B cell (primary cell): ENCODE measurements at regions not wholly inside any gene's neighbourhood (a gene's known extent, or its start where the extent isn't known, plus 50 kb on each side); places are given as distances from the start of the nearest gene placed in this dataset.

ENCODE experiments used
- ATAC-seq: fragments of 200-7000 bp; cut with Tn5 transposase; one replicate; pipeline ENCODE4 v1.10.0; 2021; ENCODE audit warnings: low read depth, mild to moderate bottlenecking, moderate number of reproducible peaks, moderate library complexity
- CTCF ChIA-PET: fragments of 350-600 bp; sonication (Branson Sonifier 250); formaldehyde crosslinking; loops from one replicate; lab custom pipeline; 2021; ENCODE audit warnings: antibody characterized with exemption, inconsistent platforms; lab: Charles Lee
- POLR2A ChIA-PET: fragments of 350-600 bp; sonication (Branson Sonifier 250); formaldehyde crosslinking; loops from one replicate; lab custom pipeline; 2021; ENCODE audit warnings: antibody characterized with exemption; lab: Charles Lee
- DNase-seq: peaks from one replicate; pipeline ENCODE4 v3.0.0; 2013
- H2AFZ ChIP-seq: 2 replicates; pipeline ENCODE4 v1.6.1; 2012; ENCODE audit warnings: mild to moderate bottlenecking, low read depth, low read length; ENCODE audit not compliant: insufficient read depth, poor library complexity, severe bottlenecking
- H3K27ac ChIP-seq, 2 donors: 1 replicate in 1 of 2; 2 replicates in 1 of 2; pipeline ENCODE4 v1.5.1; 2012 to 2013; ENCODE audit warnings: low read length in 2 of 2, mild to moderate bottlenecking in 2 of 2, moderate library complexity in 1 of 2
- H3K27me3 ChIP-seq, 4 experiments: fragments of 200-600 bp in 1 of 4; sonication (generic) in 1 of 4; replicated peaks in 1 of 4; 1 replicate in 2 of 4; 2 replicates in 2 of 4; pipeline versions ENCODE4 v1.6.1 to v1.7.0; 2013 to 2016; ENCODE audit warnings: low read length in 3 of 4, mild to moderate bottlenecking in 2 of 4, mixed read lengths in 1 of 4, moderate library complexity in 1 of 4; ENCODE audit not compliant: insufficient read depth in 4 of 4, control insufficient read depth in 3 of 4; ENCODE audit errors: control extremely low read depth in 1 of 4
- H3K36me3 ChIP-seq, 2 experiments: replicated peaks in 1 of 2; 1 replicate in 1 of 2; 2 replicates in 1 of 2; pipeline versions ENCODE4 v1.6.1 to v1.7.1; 2013; ENCODE audit warnings: low read length in 1 of 2; ENCODE audit not compliant: insufficient read depth in 2 of 2, control insufficient read depth in 1 of 2; ENCODE audit errors: control extremely low read depth in 1 of 2, extremely low read depth in 1 of 2
- H3K4me1 ChIP-seq, 2 donors: fragments of 200-600 bp in 1 of 2; sonication (generic) in 1 of 2; 1 replicate in 1 of 2; 2 replicates in 1 of 2; pipeline versions ENCODE4 v1.5.1 to v1.6.1; 2013 to 2017; ENCODE audit warnings: low read length in 2 of 2; ENCODE audit not compliant: control insufficient read depth in 2 of 2, insufficient read depth in 2 of 2
- H3K4me2 ChIP-seq: replicated peaks from 2 replicates; pipeline ENCODE3; 2012; ENCODE audit warnings: mild to moderate bottlenecking, low read depth, low read length; ENCODE audit not compliant: poor library complexity, severe bottlenecking
- H3K4me3 ChIP-seq, 5 experiments: fragments of 200-600 bp in 1 of 5; sonication (generic) in 1 of 5; 1 replicate in 3 of 5; 2 replicates in 2 of 5; pipeline versions ENCODE4 v1.5.1 to v1.7.0; 2011 to 2016; ENCODE audit warnings: low read length in 4 of 5, mild to moderate bottlenecking in 4 of 5, low read depth in 2 of 5, control low read depth in 1 of 5, moderate library complexity in 1 of 5; ENCODE audit not compliant: insufficient read depth in 1 of 5; ENCODE audit errors: control extremely low read depth in 1 of 5, extremely low read depth in 1 of 5
- H3K79me2 ChIP-seq: fragments of 200-600 bp; sonication (generic); one replicate; pipeline ENCODE4 v1.6.0; 2016; ENCODE audit warnings: low read length; ENCODE audit not compliant: control insufficient read depth, insufficient read depth
- H3K9ac ChIP-seq: fragments of 200-600 bp; sonication (generic); 2 replicates; pipeline ENCODE4 v1.6.1; 2017; ENCODE audit warnings: mild to moderate bottlenecking, low read length, moderate library complexity
- H3K9me3 ChIP-seq, 3 donors: one replicate each; pipeline versions ENCODE4 v1.6.1 to v1.7.1; 2013; ENCODE audit warnings: low read length in 2 of 3; ENCODE audit not compliant: control insufficient read depth in 2 of 3, insufficient read depth in 1 of 3; ENCODE audit errors: control extremely low read depth in 1 of 3
- H4K20me1 ChIP-seq: 2 replicates; pipeline ENCODE4 v1.6.0; 2012; ENCODE audit warnings: mild to moderate bottlenecking, low read length; ENCODE audit not compliant: insufficient read depth, control insufficient read depth, poor library complexity, severe bottlenecking
- H3K27ac Mint-ChIP-seq: one replicate; pipeline ENCODE4 v1.8.0; 2021; ENCODE audit warnings: mixed read lengths
- H3K27me3 Mint-ChIP-seq: one replicate; pipeline ENCODE4 v1.8.0; 2021; ENCODE audit warnings: mixed read lengths
- H3K4me1 Mint-ChIP-seq: one replicate; pipeline ENCODE4 v1.8.0; 2021; ENCODE audit warnings: mixed read lengths
- H3K4me3 Mint-ChIP-seq: one replicate; pipeline ENCODE4 v1.8.0; 2021; ENCODE audit warnings: mixed read lengths
- H3K9me3 Mint-ChIP-seq: one replicate; pipeline ENCODE4 v1.8.0; 2022; ENCODE audit warnings: mixed read lengths; ENCODE audit not compliant: insufficient read depth
- CTCF ChIP-seq: fragments of 200-600 bp; IDR thresholded peaks from one replicate; pipeline ENCODE4 v1.8.0; 2022; ENCODE audit warnings: antibody characterized with exemption, mild to moderate bottlenecking
- EZH2 ChIP-seq: IDR thresholded peaks from 2 replicates; pipeline ENCODE4 v1.6.1; 2012; ENCODE audit warnings: borderline replicate concordance, low read depth, mild to moderate bottlenecking, moderate library complexity, low read length; ENCODE audit not compliant: insufficient read depth, poor library complexity, severe bottlenecking
- WGBS: methylation state at CpG from one replicate; pipeline ENCODE4 v1.1.5; 2013; ENCODE audit warnings: missing lambda C conversion rate; ENCODE audit not compliant: insufficient coverage; 5-methylcytosine and 5-hydroxymethylcytosine counted together
- intact Hi-C: fragments of 100-400 bp; cut with micrococcal nuclease; formaldehyde crosslinking; loops from one replicate; pipeline ENCODE4 v1.10.0; 2022

- intact Hi-C loops: no loop called here
- H3K27ac Mint-ChIP-seq: no peak overlapping the region
- Histone ChIP-seq H4K20me1 (no peaks in the 10 kb centered on the region), H3K4me1 (no peaks in the 10 kb centered on the region), H2AFZ (peak overlapping the region; percentile 22), H3K36me3 (no peaks in the 10 kb centered on the region), H3K9me3 (peaks cover 0 to 18% (median 0%) of the 10 kb centered on the region in 3 donors), H3K9ac (no peak overlapping the region), H3K4me2 (no peak overlapping the region), H3K79me2 (no peaks in the 10 kb centered on the region), H3K27ac (no peak overlapping the region), H3K4me3 (no peak overlapping the region), H3K27me3 (no peaks in the 10 kb centered on the region)
- WGBS: 93% methylated on average over 6 of the region's 9 CpGs
- no peak for ATAC-seq
- H3K27me3 Mint-ChIP-seq: no peaks in the 10 kb centered on the region
- no peak for TF ChIP-seq CTCF
- no peak for TF ChIP-seq EZH2
- POLR2A ChIA-PET: no interaction called here
- peaks cover 2% of the 10 kb centered on the region for H3K9me3 Mint-ChIP-seq
- DNase-seq: no peak
- H3K4me1 Mint-ChIP-seq: peaks cover 4% of the 10 kb centered on the region
- CTCF ChIA-PET: no interaction called here
- H3K4me3 Mint-ChIP-seq: no peak overlapping the region
Measured at GRCh38 chr1:217369996-217370551, 260.8 kb downstream of the GPATCH2 start.

- Histone ChIP-seq H3K9me3 (peaks cover 0 to 18% (median 0%) of the 10 kb centered on the region in 3 donors), H3K4me3 (no peak overlapping the region), H3K27me3 (no peaks in the 10 kb centered on the region), H2AFZ (peak overlapping the region; percentile 22), H3K9ac (no peak overlapping the region), H3K4me2 (peak overlapping the region; percentile 27), H4K20me1 (no peaks in the 10 kb centered on the region), H3K27ac (no peak overlapping the region), H3K36me3 (no peaks in the 10 kb centered on the region), H3K79me2 (no peaks in the 10 kb centered on the region), H3K4me1 (no peaks in the 10 kb centered on the region)
- intact Hi-C loops: no loop called here
- whole genome bisulfite sequencing: 32% methylated on average over 4 of the region's 8 CpGs
- POLR2A ChIA-PET: no interaction called here
- no peak for TF ChIP-seq EZH2
- no peak for TF ChIP-seq CTCF
- H3K27ac Mint-ChIP-seq: no peak overlapping the region
- H3K27me3 Mint-ChIP-seq: no peaks in the 10 kb centered on the region
- H3K4me1 Mint-ChIP-seq: peaks cover 4% of the 10 kb centered on the region
- no peak for DNase-seq
- peak overlapping the region; percentile 57 for H3K4me3 Mint-ChIP-seq
- H3K9me3 Mint-ChIP-seq: peaks cover 2% of the 10 kb centered on the region
- CTCF ChIA-PET: no interaction called here
- ATAC-seq: no peak
Measured at GRCh38 chr1:217369271-217369981, 261.5 kb downstream of the GPATCH2 start.
